NCI-H187 treated with DMSO at 0.1 percent for 48 hours (cell line): ENCODE measurements at regions not wholly inside any gene's neighbourhood (a gene's known extent, or its start where the extent isn't known, plus 50 kb on each side); places are given as distances from the start of the nearest gene placed in this dataset.

Experiments used
- DNase-seq: peaks from one replicate; lab custom pipeline; 2025; lab: John Stamatoyannopoulos, UW

DNA sequence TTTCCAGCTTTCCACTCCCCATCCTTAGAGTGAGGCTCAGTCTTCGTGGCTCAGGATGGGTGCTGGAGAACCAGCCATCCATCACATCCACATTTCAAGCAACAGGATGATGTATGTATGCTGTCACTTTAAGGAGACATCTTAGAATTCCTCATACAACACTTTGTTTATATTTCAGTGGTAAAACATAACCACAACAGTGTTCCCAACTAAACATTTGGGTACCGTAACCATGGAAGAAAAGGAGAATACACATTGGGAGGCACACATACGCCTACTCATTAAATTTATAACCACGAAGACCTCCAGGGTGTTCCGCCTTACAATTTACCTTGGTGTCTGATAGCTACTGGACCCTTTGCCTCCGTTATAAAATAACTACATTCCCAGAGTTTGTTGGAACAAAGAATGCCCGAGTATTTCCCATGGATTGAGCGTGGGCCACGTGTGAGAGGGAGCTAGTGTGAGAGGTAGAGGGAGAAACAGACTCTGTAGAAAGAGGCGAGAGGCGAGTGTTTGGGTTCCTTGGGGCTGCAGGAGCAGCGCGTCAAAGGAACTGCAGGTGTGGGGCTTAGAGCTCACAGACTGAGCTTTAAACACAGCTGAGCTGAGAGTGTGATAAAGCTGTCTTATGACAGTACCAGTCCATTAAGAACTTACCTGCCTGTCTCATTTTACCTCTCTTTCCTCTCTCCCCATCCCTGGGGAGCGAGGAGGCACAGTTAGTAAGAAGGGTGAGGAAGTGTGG is 111.5 kb upstream of the USP24 start:
- DNase-seq: no peak

DNA sequence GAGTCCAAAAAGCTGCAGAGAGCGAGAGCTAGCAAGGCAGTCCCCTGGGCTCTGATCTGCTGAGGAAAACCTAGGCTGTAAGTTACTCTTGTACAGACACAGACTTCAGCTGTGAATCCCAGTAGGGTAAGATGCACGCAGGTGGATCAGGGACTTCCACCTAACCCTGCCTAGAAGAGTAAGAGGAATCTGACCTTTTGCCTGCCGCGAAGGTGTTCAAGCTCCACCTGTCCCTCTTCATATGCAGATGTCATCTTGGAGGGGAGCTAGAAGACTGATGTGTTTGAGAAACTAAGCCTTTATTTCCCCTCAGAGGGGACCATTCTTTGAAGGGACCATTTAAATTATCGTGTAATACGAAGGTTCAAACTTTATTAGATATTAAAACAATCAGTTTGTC is 108.6 kb upstream of the USP24 start:
- no peak for DNase-seq

DNA sequence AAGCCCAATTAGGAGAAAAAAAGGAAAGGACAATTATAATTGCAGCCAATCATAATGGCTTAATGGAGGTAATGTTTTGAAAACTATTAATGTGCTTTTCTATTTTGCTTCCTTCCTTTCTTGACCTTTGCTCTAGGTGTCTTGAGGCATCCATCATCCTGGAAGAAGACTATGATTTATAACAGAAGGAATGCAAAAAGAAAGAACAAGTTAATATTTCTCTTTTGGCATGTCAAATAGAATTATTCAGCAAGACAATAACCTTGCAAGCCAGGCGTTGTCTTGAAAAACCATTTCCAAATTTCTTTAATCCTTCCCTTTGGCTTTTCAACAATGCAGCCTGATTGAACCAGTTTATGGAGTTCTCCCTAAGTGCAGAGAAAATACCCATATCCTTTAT is 107.7 kb upstream of the USP24 start:
- no peak for DNase-seq

DNA sequence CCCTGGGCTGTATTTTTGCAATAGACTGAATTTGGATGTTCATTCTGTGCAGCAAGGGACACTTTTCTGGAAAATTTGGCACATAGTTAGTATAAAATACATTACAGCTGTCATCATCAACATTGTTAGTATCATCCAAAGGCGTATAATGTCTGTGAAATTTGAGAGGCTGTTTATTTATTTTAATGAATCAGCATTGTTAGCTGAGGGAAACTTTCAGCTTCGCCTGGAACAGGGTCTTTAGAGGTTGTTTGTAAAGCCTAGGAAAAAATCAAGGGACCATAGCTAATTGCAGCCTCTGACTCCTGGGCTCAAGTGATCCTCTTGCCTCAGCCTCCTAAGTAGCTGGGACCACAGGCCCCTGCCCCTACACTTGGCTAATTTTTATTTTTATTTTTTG is 106.8 kb upstream of the USP24 start:
- DNase-seq: no peak

DNA sequence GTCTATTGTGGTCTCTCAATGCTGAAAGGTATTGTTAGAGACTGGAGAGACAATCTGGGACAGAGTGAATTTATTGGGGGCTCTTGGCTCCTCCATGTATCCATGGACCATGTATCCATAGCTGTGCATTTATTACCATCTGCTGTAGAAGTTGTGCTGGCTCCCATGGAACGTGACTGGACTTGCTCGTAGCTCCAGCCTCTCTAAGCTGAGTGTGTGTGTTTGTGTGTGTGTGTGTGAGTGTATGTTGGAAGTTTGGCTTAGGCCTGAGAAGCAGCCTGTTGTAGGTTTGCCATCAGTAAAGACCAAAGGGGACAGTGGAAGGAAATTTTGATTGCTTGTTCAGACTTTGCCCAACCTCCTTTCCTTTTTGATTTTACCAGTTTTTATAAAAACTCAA is 105.7 kb upstream of the USP24 start:
- no peak for DNase-seq

DNA sequence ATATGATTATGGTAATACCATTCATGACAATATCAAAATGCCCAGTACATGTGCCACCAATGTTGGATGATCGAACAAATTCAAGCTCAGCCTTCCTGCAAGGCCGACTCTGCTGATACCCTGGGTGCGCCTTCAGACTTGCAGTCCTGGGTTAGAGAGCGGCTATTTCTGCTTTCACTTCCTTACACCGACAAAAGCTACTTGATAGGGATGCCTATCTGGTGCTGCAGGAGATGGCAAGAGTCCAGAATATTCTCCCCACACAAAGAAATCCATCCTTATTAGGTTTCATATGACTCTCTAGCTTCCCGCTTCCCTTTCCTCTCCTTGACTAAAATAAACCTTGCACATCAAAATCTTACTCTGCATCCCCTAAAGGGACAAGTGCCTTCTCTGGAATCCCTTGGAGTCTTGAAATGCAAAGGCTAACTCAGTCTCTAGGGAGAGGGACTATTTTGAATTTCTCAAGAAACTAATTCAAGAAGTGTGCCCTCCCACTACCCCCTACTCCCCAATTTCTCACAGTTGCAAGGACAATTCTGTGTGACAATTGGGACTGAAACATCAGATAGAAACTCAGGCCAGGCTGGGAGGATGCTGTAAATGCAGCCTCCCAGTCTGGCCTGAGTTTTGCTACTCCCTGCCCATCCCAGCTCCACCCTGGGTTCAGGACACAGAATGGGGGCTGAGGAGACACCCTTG is 103.1 kb upstream of the USP24 start:
- no peak for DNase-seq

DNA sequence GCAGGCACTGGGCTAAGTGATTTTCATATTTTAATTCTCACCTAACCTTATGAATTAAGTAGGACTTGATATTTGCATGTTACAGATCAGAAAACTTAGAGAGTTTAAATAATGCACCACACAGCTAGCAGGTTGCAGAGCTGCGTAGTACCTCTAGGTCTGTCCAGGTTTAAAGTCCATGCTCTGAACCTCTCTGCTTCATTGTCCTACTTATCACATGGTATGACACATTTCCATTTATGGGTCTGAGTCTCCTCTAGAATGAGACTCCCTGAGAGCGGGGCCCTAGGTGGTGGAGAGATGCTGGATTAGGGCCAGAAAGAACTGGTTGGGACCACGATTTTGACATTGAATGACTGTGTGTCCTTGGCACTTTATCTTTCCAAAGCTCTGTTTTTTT is 102.5 kb upstream of the USP24 start:
- DNase-seq: no peak

DNA sequence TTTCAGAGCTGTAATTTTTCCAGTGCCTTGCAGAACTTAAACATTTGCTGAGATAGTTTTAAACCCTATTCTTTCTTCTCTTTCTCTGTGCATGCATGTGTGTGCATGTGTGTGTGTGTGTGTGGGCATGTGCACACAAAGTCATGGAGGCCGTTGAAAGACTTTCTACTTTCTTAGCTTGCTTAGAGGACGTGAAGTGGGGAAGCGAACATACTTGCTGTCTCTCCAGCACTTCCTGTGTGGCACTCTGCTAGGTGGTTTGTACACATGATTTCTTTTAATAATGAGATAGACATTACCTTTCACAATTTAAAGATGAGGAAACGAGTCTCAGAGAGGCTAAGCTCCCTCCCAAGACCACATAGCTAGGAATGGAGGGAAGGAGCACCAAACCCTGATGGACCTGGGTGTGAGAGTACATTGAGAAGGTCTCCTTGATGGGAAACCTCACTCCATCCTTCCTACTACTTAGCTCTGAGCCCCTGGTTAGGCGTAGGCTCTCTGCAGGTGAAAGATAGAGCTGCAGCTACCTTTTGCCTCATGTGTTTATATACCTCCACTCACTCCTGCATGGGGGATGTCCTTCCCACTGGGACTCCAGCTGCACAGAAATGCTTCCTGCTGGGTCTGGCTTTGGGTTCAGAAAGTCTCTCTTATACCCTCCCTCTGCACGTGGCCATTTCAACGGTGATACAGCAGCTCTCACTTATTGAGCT is 101.9 kb upstream of the USP24 start:
- DNase-seq: no peak

DNA sequence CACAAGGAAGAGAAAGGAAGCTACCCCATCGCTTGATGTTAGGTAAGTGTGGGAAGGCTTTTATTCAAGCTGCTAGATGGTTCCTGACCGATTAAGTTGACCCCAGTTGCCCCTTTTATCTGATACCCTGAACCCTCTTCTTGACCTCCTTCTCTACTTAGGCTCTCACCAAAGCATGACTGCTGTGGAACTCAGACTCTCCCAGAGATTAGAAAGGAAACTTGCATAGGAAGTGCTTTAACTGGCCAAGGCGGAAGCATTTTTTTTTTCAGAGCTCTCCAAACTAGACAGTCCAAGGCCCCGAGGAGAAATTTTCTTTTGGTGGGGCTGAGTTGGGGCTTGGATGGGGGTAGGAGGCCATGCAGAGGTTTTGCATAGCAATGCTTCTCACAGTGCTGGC is 101.3 kb upstream of the USP24 start:
- no peak for DNase-seq

DNA sequence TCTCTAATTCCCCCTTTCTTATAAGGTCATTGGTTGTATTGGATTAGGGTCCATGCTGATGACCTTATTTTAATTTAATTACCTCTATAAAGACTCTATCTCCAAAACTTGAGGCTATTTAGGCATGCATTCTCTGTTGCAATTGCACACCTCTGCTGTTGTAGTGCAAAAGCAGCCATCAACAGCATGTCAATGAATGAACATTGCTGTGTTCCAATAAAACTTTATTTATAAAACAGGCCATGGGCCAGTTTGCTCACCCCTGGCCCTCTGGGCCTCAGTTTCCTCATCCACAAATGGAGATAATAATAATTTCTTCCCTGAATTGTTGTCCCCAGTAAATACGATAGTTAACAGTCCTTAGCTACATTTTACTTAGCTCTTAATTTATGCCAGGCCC is 100.4 kb upstream of the USP24 start:
- DNase-seq: no peak

DNA sequence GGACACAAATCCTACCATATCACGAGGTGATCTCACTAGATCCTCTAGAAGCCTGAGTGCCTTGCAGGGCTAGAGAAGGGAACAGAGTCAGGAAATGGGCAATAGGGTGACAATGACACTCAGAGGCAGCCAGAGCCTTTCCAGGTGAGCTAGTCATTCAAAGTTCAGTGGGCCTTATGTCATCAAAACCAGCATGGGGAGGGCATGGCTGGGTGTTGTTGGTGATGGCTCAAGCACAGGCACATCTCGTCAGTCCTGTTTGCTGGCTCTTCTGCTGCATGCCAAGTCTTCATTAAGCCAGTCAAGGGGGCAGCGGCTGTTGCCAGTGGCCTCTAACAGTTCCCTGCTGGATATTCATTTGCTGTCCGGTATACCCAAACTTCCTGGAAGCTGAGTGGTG is 99.6 kb upstream of the USP24 start:
- no peak for DNase-seq

DNA sequence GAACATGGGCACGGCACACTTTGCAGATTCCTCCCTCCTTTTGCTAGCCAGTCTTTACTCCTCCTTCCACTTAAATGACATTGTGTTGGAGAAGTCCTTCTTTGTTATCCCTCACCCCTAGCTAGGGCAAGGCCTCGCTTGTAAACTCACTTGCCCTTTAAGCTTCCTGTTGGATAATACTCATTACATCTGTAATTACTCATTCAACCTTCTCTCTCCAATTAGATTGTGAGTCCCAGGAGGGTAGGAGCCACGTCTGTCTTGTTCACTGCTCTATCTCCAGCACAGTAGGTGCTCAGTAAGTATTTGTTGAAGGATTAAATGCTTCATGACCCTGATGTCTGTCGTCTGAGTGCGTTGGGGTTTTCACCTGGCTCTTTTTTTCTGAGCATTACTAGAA is 98.7 kb upstream of the USP24 start:
- no peak for DNase-seq

DNA sequence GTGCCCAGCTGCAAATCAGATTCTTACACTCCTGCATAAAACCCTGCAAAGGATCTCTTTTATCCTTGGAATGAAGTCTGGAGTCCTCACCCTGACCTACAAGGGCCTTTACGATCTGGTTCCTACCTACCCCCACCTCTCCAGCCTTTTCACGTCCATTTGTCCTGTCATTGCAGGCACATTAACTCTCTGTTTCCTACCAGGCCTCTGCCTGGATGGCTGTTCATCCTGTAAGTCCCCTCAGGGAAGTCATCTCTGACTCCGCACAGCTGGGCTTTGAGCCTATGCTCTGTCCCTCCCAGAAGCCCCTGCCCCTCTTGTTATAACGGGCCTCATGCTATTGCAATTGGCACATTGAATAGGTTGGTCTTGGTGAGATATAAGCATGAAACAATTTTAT is 96.8 kb upstream of the USP24 start:
- DNase-seq: no peak

DNA sequence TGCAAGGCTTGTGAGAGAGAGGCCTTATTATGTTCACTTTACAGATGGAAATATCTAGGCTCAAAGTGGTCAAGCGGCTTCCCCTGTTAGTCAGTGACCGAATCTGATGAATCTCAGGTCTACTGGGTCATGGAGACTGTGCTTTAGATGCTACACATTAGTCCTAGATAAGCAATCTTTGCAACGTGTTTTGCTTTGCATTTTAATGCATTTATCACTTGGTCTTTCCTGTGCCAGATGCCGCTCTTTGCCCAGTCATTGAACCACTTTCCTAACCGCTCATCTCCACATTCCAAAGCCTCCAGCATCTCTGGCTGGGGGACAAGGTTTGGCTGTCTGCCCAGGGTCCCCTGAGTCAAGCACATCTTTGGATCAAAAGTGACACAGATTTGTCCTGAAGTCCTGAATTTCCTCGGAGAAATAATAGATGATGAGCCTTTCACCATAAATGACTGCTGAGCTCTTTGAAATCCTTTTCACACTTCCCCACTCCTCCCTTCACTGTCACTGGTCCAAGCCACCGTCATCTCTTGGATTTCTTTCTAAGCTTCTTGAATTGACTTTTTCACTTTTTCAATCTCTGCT is 96.0 kb upstream of the USP24 start:
- DNase-seq: no peak

DNA sequence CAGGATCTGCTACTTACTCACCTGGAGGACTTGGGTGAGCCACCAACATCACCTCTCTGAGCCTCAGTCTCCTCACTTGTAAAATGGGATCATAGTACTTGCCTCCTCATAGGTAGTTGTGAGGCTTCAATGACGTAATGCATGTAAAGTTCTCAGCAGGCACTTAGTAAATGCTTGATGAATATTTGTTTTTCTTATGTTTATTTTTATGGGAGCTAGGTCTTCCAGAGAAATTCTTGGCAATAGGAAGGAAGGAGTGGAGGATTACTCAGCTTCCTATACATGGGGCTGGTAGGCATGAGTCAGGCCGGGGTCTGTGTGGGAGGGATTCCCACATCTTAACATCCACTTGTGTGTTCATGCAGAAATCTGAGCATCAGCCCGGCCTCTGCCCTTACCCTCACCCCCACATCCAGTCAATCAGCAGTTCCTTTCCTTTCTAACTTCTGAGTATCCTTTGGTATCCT is 95.4 kb upstream of the USP24 start:
- no peak for DNase-seq

DNA sequence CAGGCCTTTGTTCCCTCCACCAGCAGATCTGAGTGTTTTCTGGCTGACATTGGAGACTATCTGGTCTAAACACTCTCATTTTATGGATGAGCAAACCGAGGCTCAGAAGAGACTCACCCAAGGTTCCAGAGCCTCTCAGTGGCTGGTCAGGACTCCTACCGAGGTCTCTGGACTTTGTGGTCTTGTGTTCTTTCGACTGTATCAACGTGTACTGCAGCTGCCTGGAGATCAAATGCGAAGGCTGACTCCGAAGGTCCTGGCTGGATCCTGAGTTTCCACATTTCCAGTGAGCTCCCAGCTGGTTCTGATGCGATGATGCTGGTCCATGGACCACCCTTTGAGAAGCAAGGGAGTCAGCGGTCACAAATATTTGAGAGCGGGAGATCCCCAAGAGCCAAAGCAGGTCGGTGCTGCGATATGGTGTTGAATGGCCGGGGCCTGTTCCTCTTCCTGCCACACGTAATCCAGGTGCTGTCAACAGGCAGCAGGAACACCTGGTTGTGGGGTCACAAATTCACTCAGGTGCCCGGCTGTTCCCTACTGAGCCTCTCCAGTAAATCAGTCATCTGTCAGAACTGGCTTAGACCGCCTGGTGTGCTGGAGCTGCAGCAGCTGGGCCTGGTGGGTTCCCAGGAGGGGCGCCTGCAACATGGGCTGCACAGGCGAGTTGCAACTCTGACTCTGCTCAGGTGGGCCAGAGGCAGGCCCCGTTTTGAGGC is 94.8 kb upstream of the USP24 start:
- no peak for DNase-seq

DNA sequence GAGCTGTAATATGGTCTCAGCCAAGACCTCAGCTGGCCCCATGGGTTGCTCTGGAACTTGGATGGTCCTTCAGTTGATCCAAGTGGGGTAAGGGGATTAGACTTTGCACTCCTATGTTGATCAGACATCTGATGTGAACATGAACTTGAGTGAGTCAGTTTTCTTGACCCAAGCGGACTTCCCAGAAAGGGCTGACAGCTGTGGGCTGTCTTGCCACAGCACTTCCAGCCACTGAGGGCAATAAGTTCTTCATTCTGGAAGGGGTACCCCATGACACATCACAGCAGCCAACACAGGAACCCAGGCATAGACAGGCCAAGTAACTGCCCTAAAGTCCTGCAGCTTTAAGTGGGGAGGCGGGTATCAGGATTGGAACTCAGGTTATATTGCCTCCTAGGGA is 93.9 kb upstream of the USP24 start:
- DNase-seq: no peak

DNA sequence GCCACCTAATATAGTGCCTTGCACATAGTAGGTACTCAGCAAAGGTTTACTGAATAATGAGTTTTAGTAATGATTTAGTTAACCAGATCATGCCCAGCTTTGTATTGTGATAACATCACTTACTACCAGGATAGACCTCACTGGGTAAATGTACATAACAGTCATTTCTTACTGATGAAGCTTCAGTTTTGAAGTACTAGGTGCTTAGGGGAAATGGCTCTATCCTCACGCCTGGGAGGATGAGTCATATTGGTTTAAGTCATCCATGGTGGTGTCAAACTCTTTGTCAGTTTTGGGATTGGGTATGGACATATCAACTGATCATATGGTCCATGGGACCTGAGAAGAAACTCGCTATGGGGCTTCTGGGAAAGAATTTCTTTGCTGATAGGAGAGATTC is 90.6 kb upstream of the USP24 start:
- no peak for DNase-seq

DNA sequence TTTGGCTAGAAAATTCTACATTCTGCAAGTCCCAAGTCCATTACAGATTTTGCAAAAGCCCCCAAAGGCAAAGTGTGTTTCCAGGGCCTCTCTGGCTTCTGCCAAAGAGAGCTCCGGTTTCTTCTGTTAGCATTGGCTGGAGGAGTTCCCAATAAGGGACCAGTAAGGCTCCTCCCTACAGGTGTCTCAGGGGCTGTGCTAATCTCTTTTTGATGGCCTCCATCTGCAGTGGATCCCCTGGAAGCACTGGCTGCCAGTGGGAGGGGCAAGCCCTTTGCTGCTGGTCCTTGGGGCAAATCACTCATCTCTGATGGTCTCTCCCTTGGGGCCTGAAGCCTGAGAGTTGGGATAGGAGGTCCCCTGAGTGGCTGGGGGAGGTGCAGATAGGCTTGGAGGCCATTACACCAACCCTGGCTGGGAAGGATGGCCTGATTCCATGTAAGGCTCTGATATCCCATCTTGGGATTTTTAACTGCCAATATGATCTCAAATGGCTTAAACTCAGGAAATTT is 89.1 kb upstream of the USP24 start:
- DNase-seq: no peak

DNA sequence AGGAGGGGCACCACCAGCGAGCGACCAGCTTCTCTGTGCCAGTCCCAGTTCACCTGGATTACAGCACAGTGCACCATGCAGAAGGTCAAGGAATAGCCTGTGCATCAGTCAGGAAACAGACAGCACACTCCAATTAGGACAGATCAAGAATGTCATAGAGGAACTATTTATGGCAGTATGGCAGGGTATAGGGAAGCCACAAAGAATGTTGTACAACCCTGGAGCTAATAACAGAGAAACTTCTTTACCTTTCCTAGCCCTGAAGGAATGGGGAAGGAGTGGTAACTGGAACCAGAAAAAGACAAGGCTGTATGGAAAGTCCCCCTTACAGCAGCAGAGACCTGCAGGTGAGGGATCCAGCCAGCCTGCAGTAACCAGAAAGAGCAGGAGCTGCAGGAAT is 87.8 kb upstream of the USP24 start:
- no peak for DNase-seq

DNA sequence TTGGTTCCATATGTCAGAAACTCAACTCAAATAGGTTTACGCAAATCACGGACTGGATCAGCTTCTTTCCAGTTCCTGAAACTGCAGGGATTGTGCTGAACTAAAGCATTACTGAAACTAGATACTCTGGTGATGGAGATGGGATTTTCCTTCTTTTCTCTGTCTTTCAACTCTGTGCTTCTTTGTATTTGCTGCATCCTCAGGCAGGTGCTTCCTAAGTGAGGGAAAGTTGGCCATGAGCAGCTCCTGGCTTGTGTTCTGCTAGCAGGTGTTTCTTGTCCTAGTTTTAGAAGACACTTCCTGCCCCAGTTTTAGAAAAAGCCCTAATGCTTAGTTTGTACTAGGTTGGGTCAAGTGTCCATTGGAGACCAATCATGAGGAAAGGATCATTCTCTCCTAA is 86.7 kb upstream of the USP24 start:
- DNase-seq: no peak

DNA sequence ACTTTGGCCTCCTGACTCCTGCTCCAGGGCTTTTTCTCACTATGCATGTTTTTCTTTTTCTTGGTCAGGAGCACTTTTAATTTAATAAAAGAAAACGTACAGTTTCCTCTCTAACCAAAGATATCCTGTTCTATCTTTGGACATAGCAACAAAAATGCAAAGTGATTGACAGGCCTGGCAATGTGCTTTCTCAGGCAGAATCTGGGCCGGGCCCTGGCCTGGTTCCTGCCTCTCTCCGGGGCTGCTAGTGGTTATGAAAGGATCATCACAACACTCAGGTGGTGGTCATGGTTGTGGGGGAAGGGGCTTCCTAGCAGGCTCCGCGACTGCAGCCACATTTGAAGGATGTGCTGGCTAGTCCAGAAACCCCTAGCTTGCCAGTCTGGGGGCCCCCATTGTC is 85.8 kb upstream of the USP24 start:
- DNase-seq: no peak
